Choroid plexus epithelial cell (primary cell): ENCODE measurements at regions not wholly inside any gene's neighbourhood (a gene's known extent, or its start where the extent isn't known, plus 50 kb on each side); places are given as distances from the start of the nearest gene placed in this dataset.

Experiments
- DNase-seq: peaks from one replicate; pipeline ENCODE4 v3.0.0-alpha.2; 2010; ENCODE audit warnings: low read depth
- H3K4me3 ChIP-seq: 2 replicates; pipeline ENCODE4 v1.5.1; 2011; ENCODE audit warnings: low read depth, mild to moderate bottlenecking, control low read depth, low read length, moderate library complexity
- CTCF ChIP-seq: conservative IDR thresholded peaks from 2 replicates; pipeline ENCODE4 v1.5.1; 2011; ENCODE audit warnings: low read depth, mild to moderate bottlenecking, control low read depth, inconsistent platforms, low read length, moderate library complexity

- DNase-seq = no peak
- H3K4me3 ChIP-seq = no peak overlapping the region
- TF ChIP-seq CTCF = no peak
Observed at GRCh38 chr4:71691416-71692073, 92.3 kb downstream of the GC start.

GRCh38 chr4:71689822-71690221 lies 94.1 kb downstream of the GC start:
- no peak overlapping the region for H3K4me3 ChIP-seq
- no peak for TF ChIP-seq CTCF
- DNase-seq = peak; percentile 5

- no peak for TF ChIP-seq CTCF
- no peak for DNase-seq
- no peak overlapping the region for H3K4me3 ChIP-seq
Observed at GRCh38 chr4:71687056-71687455, 96.8 kb downstream of the GC start.

- DNase-seq = no peak
- H3K4me3 ChIP-seq = no peak overlapping the region
- TF ChIP-seq CTCF = no peak
Observed at GRCh38 chr4:71685975-71686374, 97.9 kb downstream of the GC start.

- TF ChIP-seq CTCF = no peak
- H3K4me3 ChIP-seq = no peak overlapping the region
- no peak for DNase-seq
Observed at GRCh38 chr4:71683309-71683708, 100.6 kb downstream of the GC start.

GRCh38 chr4:71680706-71681105 lies 103.2 kb downstream of the GC start:
- DNase-seq = no peak
- TF ChIP-seq CTCF = no peak
- H3K4me3 ChIP-seq = no peak overlapping the region

GRCh38 chr4:71677568-71677967 lies 106.3 kb downstream of the GC start:
- no peak overlapping the region for H3K4me3 ChIP-seq
- no peak for DNase-seq
- no peak for TF ChIP-seq CTCF
